ENCODE measurements at regions not wholly inside any gene's neighbourhood (a gene's known extent, or its start where the extent isn't known, plus 50 kb on each side); places are given as distances from the start of the nearest gene placed in this dataset.

DNA sequence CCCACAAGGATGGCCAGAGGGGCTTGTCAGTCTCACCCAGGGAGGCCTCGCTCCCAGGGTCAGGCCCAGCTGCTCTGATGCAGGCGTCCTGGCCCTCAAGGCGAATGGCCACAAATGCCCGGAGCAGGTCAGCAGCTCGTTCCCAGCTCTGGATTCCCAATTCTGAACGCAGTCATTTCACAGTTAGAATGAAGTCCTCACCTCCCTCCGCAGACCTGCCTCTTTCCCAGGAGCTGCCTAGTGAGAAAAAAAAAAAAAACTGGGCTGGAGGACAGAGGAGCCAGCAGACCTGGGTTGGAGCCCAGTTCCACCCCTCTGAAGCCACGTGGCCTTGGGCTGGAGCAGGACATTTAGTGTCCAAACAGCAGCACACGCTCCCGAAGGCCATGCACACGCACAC, 62.2 kb upstream of the DIO3 start:
- no peak for DNase-seq

- no peak for DNase-seq
These were observed 61.8 kb upstream of the DIO3 start for GRCh38 chr14:101499513-101499912.

GRCh38 chr14:101500061-101500460, 61.2 kb upstream of the DIO3 start:
- no peak for DNase-seq

DNA sequence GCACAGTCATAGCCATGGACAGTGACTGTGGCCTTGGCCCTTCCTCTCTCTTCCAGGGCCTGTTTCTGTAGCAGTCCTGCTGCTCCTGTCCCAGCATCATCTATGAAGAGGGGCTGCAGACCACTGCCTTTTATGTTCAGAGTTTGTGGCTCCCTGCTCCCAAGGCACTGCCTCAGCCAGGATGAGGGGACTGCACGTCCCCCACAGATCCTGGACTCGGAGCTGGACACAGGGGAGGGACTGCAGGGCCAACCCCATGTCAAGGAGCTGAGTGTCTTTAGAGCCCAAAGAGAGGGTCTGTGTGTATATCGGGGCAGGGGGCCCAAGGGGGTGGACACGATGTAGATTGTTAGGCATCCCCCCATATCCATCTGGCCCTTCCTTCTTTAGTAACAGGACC, 60.6 kb upstream of the DIO3 start:
- DNase-seq: no peak

DNA sequence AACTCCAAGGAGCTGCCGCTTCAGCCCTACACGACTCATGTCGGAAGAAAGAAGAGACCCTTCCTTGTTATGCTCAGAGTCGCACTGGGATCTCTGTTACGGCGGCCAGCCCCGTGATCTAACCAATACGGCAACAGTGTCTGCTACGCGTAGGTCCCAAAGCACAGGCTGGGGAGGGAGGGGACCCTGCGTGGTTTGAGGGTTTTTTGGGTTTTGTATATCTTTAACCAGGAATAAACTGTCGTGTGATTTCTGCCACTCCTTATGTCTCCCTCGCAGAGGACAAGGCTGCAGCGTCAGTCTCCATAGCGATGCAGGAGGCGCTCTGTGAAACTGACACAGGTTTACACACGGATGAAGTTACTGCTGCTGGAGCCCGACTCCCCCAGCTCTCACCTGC, 60.0 kb upstream of the DIO3 start:
- DNase-seq: no peak

DNA sequence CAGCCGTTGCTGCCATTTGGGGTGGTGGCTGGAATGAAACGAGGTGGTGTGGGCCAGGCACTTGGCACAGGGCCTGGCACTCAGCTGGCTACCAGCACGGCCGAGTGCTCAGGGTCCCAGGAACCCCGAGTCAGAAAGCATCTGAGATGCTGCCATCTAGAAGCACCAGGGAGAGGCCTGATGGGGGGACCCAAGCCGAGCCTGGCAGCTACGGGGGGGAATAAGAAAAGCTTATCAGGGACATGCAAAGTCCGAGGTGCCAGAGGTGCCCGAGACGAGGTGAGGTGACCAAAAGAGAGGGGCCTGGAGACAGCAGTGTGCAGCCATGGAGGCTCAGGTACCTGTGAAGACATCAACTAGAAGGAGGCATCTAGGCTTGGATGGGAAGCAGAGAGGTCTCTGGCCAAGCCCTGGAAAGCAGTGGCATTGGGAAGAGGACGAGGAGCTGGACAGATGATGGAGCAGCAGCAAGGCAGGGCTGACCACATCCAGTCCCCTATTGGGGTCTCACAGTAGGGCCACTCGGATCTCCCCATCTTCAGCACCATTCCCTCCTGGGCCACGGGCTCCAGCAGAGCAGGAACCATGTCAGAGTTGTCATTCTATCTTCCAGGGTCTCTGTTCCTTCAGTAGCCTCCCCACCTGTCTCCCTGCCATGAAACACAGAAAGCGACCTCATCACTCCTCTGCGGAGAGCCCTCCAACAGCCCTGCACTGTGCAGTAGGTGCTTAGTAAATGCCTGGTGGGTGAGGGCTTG, 59.3 kb upstream of the DIO3 start:
- no peak for DNase-seq

DNA sequence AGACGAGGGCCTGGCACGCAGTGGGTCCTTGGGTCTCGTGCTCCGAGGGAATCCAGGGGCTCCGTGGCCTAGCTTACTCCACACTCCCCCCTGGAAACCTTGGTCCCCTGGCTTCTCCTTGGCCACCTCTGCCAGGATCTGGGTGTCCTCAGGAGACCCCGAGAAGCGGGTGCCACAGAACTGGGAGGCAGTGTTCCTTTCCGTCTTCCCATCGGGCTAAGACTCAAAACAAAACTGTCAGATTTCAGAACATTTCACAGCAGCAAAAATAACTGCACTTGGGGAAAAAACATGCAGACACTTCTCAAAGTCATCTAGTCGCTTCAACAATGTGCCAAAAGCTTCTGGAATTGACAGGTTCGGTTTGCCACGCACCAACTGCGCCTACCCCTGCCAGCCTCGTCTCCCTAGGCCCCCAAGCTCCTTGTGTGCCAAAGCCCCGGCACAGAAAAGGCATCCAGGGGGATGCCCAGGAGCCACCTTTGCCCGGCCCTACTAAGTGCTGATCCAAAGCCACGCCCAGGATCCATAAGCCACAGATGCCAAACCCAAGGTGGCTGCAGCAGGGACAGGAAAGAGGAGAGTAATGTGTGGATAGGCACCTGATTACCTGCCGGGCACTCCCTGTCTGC, 58.4 kb upstream of the DIO3 start:
- no peak for DNase-seq

DNA sequence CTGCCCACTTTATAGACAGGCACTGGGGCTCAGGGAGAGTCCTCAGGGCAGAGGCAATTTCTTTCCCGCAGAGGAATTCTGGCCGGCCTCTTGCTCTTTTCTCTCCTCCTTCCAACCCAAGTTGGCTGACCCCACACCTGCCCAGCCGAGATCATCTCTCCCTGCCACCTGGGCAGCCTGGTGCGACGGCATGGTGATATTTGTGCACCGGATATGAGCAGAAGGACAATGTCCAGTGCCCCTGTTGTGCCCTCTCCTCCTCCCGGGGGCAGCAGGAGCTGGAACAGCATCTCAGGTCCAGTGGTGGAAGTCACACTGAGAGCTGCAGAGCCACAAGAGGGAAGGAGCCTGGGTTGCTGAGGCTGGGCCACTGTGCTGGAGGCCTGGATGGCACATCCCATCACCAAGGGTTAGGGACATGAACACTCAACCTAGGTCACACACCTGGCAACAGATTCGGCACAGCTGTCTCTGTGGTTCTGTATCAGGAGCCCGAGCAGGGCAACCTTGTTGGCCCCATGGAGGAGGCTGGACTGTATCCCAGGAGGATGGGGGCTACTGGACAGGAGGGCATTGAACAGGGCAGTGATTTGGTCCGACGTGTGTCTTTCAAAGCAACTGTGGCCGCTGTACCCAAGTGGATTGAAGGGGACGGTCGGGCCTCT, 57.7 kb upstream of the DIO3 start:
- DNase-seq: no peak

GRCh38 chr14:101504096-101504948, 57.0 kb upstream of the DIO3 start:
- DNase-seq: no peak

- no peak for DNase-seq
These were observed 55.9 kb upstream of the DIO3 start for GRCh38 chr14:101505236-101505970.

GRCh38 chr14:101506211-101506925, 54.9 kb upstream of the DIO3 start:
- DNase-seq: no peak

- DNase-seq: no peak
These were observed 54.1 kb upstream of the DIO3 start for GRCh38 chr14:101506926-101507835.

DNA sequence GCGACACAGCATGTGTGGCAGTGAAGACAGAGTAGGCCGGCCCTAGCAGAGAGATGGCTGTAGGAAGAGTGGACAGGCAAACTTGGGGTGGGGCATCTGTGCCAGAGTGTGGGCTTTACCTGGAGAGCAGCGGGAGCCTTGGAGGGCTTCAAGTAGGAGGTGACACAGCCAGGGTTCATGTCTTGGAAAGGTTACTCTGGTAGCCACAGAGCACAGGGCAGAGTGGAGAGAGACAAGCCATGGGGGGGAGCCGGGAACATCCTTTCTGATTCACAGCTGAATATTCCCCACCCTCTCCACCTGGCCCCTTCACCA, 53.5 kb upstream of the DIO3 start:
- DNase-seq: no peak

- DNase-seq: no peak
These were observed 52.9 kb upstream of the DIO3 start for GRCh38 chr14:101508196-101508947.

DNA sequence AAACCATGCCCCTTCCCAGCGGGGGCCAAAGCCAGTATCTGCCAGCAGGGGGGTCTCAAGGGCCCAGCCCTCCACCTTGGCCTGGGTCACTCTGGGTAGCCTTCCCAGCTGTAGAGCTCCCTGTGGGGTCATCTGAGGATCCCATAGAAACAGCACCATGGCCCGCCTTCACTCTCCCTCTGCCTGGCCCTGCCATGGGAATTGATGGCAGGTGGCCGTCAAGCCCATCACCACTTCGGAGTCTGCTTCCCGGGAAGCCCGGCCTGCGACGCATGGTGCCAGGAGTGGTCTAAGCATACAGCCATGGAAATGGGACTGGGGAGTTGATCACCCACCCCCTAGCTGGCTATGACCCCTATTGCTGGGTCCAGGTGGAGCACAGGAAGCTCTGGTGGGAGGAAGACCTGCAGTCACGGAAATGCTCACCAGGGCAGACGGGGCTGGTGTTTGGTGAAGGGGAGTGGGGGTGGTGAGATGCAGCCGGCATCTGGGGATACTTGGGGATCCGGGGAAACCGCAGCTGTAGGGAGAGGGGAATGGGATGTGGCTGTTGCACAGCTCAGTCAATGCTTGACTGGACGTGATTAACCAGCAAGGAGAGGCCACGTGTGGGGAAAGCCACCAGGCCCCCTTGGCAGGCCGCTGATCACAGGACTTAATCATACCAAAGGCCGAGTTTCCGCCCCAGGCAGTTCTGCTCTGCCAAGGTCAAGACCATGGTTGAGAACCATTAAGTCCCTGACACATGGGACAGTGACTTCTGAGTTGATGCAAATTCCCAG, 52.2 kb upstream of the DIO3 start:
- no peak for DNase-seq

GRCh38 chr14:101509730-101510371, 51.4 kb upstream of the DIO3 start:
- DNase-seq: no peak

DNA sequence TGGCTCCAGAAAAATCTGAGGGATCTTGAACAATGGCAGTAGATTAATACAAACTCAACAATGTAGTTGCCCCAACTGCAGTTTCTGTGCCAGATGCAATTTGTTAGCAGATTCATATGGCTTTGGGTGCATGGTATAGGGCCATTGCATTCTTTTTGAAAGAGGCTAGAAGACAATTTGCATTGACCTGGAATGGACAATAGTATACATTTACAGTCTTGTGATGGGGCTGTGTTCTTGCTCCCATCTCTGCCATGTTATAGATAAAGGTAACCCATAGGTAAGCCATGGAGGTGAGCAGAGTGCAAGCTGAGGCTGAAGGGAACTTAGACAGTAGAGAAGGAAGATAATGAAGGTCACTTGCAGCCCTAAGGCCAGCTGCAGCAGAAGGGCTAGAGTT, 50.1 kb upstream of the DIO3 start:
- DNase-seq: no peak
